Esophagus muscularis mucosa (tissue), 4 donors: ENCODE measurements at regions not wholly inside any gene's neighbourhood (a gene's known extent, or its start where the extent isn't known, plus 50 kb on each side); places are given as distances from the start of the nearest gene placed in this dataset.
"Not testable (repeated sequence)": the region's sequence is repeated elsewhere in the genome, so short reads cannot be mapped to it uniquely, and the experiment has no call there.

Source experiments
- DNase-seq: peaks from one replicate; pipeline ENCODE4 v3.0.0-alpha.2; 2017; ENCODE audit errors: extremely low spot score
- H3K27ac ChIP-seq, 4 donors: fragments of 200-600 bp; sonication (generic); replicated peaks in 1 of 4; 1 replicate in 3 of 4; 2 replicates in 1 of 4; pipeline ENCODE4 v1.5.1; 2016 to 2019; ENCODE audit warnings: mild to moderate bottlenecking in 1 of 4
- H3K27me3 ChIP-seq, 4 donors: fragments of 200-600 bp; sonication (generic); one replicate each; pipeline versions ENCODE4 v1.5.1 to v1.6.0; 2016 to 2019
- H3K36me3 ChIP-seq, 4 donors: fragments of 200-600 bp; sonication (generic); one replicate each; pipeline ENCODE4 v1.5.1; 2016 to 2019
- H3K4me1 ChIP-seq, 4 donors: fragments of 200-600 bp; sonication (generic); one replicate each; pipeline ENCODE4 v1.5.1; 2016 to 2019
- H3K4me3 ChIP-seq, 4 donors: fragments of 200-600 bp; sonication (generic); 1 replicate in 2 of 4; 2 replicates in 2 of 4; pipeline ENCODE4 v1.5.1; 2016 to 2019; ENCODE audit warnings: mild to moderate bottlenecking in 4 of 4, moderate library complexity in 1 of 4
- H3K9me3 ChIP-seq, 4 donors: fragments of 200-600 bp; sonication (generic); 1 replicate in 3 of 4; 2 replicates in 1 of 4; pipeline ENCODE4 v1.5.1; 2016 to 2019
- CTCF ChIP-seq, 3 experiments: fragments of 200-600 bp in 2 of 3; fragments of 450-650 bp in 1 of 3; sonication (generic) in 2 of 3; IDR thresholded peaks; one replicate each; pipeline ENCODE4 v1.5.1; 2017 to 2019; ENCODE audit warnings: antibody characterized with exemption in 3 of 3, mild to moderate bottlenecking in 2 of 3, moderate library complexity in 1 of 3
- EP300 ChIP-seq: sonication (generic); formaldehyde crosslinking; IDR thresholded peaks from one replicate; pipeline ENCODE4 v1.6.1; 2017; ENCODE audit warnings: antibody characterized with exemption
- POLR2A ChIP-seq: fragments of 450-650 bp; IDR thresholded peaks from one replicate; pipeline ENCODE4 v1.6.1; 2017; ENCODE audit warnings: antibody characterized with exemption, moderate library complexity, mild to moderate bottlenecking, low read depth
- POLR2AphosphoS5 ChIP-seq, 2 donors: sonication (generic); formaldehyde crosslinking; IDR thresholded peaks; one replicate each; pipeline ENCODE4 v1.6.1; 2017; ENCODE audit warnings: antibody characterized with exemption in 2 of 2
- WGBS: methylation state at CpG from one replicate; pipeline ENCODE4 v1.1.5; 2018; 5-methylcytosine and 5-hydroxymethylcytosine counted together
- intact Hi-C: fragments of 100-400 bp; cut with DNase I; formaldehyde crosslinking; loops from one replicate; pipeline ENCODE4 v1.15.1; 2023

GRCh38 chr5:99368726-99369125 is 439.9 kb upstream of the CHD1 start:
- H3K27me3 ChIP-seq: no peaks in the 10 kb centered on the region
- no peaks in the 10 kb centered on the region for H3K4me1 ChIP-seq
- H3K4me3 ChIP-seq: no peak overlapping the region
- DNase-seq: no peak
- no peak overlapping the region for H3K27ac ChIP-seq
- no peaks in the 10 kb centered on the region for H3K9me3 ChIP-seq
- no peaks in the 10 kb centered on the region for H3K36me3 ChIP-seq
- intact Hi-C loops: no loop called here
- WGBS: 79% methylated on average over 2 of the region's 2 CpGs
- TF ChIP-seq POLR2A (no peak), EP300 (no peak), CTCF (IDR thresholded peaks at IDR 0.05) (no peak), POLR2AphosphoS5 (IDR thresholded peaks at IDR 0.05) (no peak)

GRCh38 chr5:99355881-99356280 is 427.1 kb upstream of the CHD1 start:
- H3K27ac ChIP-seq: no peak overlapping the region
- no peak for TF ChIP-seq POLR2A
- no peak for TF ChIP-seq EP300
- no peak for TF ChIP-seq POLR2AphosphoS5 (IDR thresholded peaks at IDR 0.05)
- no peak for TF ChIP-seq CTCF (IDR thresholded peaks at IDR 0.05)
- no peak for DNase-seq
- H3K4me3 ChIP-seq: no peak overlapping the region
- no peaks in the 10 kb centered on the region for H3K36me3 ChIP-seq
- H3K9me3 ChIP-seq: peaks cover 0 to 7% (median 0%) of the 10 kb centered on the region in 4 donors
- H3K4me1 ChIP-seq: no peaks in the 10 kb centered on the region
- no peaks in the 10 kb centered on the region for H3K27me3 ChIP-seq
- intact Hi-C loops: no loop called here

GRCh38 chr5:99349787-99350186 is 421.0 kb upstream of the CHD1 start:
- Histone ChIP-seq H3K9me3 (peaks cover 0 to 7% (median 0%) of the 10 kb centered on the region in 4 donors), H3K27ac (no peak overlapping the region), H3K27me3 (no peaks in the 10 kb centered on the region), H3K4me3 (no peak overlapping the region), H3K36me3 (no peaks in the 10 kb centered on the region), H3K4me1 (no peaks in the 10 kb centered on the region)
- WGBS: 66% methylated on average over 2 of the region's 2 CpGs
- no peak for DNase-seq
- intact Hi-C loops: no loop called here
- no peak for TF ChIP-seq CTCF (IDR thresholded peaks at IDR 0.05)
- no peak for TF ChIP-seq POLR2AphosphoS5 (IDR thresholded peaks at IDR 0.05)
- no peak for TF ChIP-seq EP300
- TF ChIP-seq POLR2A: no peak

GRCh38 chr5:99348597-99348996 is 419.8 kb upstream of the CHD1 start:
- intact Hi-C loops: no loop called here
- Histone ChIP-seq H3K27ac (no peak overlapping the region), H3K4me3 (no peak overlapping the region), H3K9me3 (peaks cover 0 to 7% (median 0%) of the 10 kb centered on the region in 4 donors), H3K27me3 (no peaks in the 10 kb centered on the region), H3K4me1 (no peaks in the 10 kb centered on the region), H3K36me3 (no peaks in the 10 kb centered on the region)
- no peak for DNase-seq
- 74% methylated on average over 4 of the region's 4 CpGs for WGBS
- TF ChIP-seq CTCF (IDR thresholded peaks at IDR 0.05): no peak
- no peak for TF ChIP-seq POLR2AphosphoS5 (IDR thresholded peaks at IDR 0.05)
- no peak for TF ChIP-seq POLR2A
- TF ChIP-seq EP300: no peak

- H3K4me3 ChIP-seq, H3K4me1 ChIP-seq, H3K27me3 ChIP-seq, DNase-seq, H3K36me3 ChIP-seq, H3K27ac ChIP-seq, intact Hi-C loops: not testable (repeated sequence)
- WGBS: 97% methylated on average over 2 of the region's 2 CpGs
- H3K9me3 ChIP-seq: peaks cover 0 to 13% (median 9%) of the 10 kb centered on the region in 4 donors
Measured at GRCh38 chr5:99339758-99340157, 411.0 kb upstream of the CHD1 start.
